Tibial artery (tissue), 4 donors: ENCODE measurements at regions not wholly inside any gene's neighbourhood (a gene's known extent, or its start where the extent isn't known, plus 50 kb on each side); places are given as distances from the start of the nearest gene placed in this dataset.

Source experiments
- DNase-seq, 2 donors: peaks; one replicate each; pipeline ENCODE4 v3.0.0-alpha.2; 2019
- H3K27ac ChIP-seq, 2 donors: fragments of 200-600 bp; sonication (generic) in 1 of 2; 1 replicate in 1 of 2; 2 replicates in 1 of 2; pipeline ENCODE4 v1.5.1; 2018 to 2019; ENCODE audit warnings: mild to moderate bottlenecking in 1 of 2
- H3K27me3 ChIP-seq, 2 donors: fragments of 200-600 bp; sonication (generic) in 1 of 2; one replicate each; pipeline versions ENCODE4 v1.5.1 to v1.6.0; 2016 to 2019
- H3K36me3 ChIP-seq, 3 donors: fragments of 200-600 bp; sonication (generic) in 2 of 3; one replicate each; pipeline ENCODE4 v1.5.1; 2016 to 2019; ENCODE audit warnings: mild to moderate bottlenecking in 2 of 3
- H3K4me1 ChIP-seq, 4 donors: fragments of 200-600 bp; sonication (generic) in 2 of 4; 1 replicate in 3 of 4; 2 replicates in 1 of 4; pipeline ENCODE4 v1.5.1; 2016 to 2019
- H3K4me3 ChIP-seq, 2 donors: fragments of 200-600 bp; sonication (generic) in 1 of 2; 1 replicate in 1 of 2; 2 replicates in 1 of 2; pipeline ENCODE4 v1.5.1; 2018 to 2019; ENCODE audit warnings: mild to moderate bottlenecking in 2 of 2
- H3K9me3 ChIP-seq, 3 donors: fragments of 200-600 bp; sonication (generic) in 1 of 3; one replicate each; pipeline ENCODE4 v1.5.1; 2016 to 2019
- CTCF ChIP-seq, 2 experiments: fragments of 200-600 bp in 1 of 2; fragments of 450-650 bp in 1 of 2; IDR thresholded peaks; one replicate each; pipeline ENCODE4 v1.5.1; 2017 to 2019; ENCODE audit warnings: antibody characterized with exemption in 2 of 2, mild to moderate bottlenecking in 1 of 2, moderate library complexity in 1 of 2
- intact Hi-C: fragments of 100-400 bp; cut with DNase I; formaldehyde crosslinking; loops from one replicate; pipeline ENCODE4 v1.15.0; 2023; ENCODE audit warnings: low total_unique reads

- H3K9me3 ChIP-seq = peaks cover 0 to 7% (median 0%) of the 10 kb centered on the region in 3 donors
Observed at GRCh38 chr21:31599013-31599412, 60.5 kb upstream of the SOD1 start.

GRCh38 chr21:31597683-31598082 lies 61.8 kb upstream of the SOD1 start:
- Histone ChIP-seq H3K27me3 (peaks cover 0 to 2% of the 10 kb centered on the region in 2 donors), H3K36me3 (no peaks in the 10 kb centered on the region), H3K9me3 (peaks cover 0 to 7% (median 0%) of the 10 kb centered on the region in 3 donors), H3K4me1 (no peaks in the 10 kb centered on the region), H3K27ac (no peak overlapping the region), H3K4me3 (no peak overlapping the region)
- intact Hi-C loops = no loop called here
- no peak for DNase-seq
- TF ChIP-seq CTCF (IDR thresholded peaks at IDR 0.05) = no peak

More at GRCh38 chr21:31599013-31599412, 60.5 kb upstream of the SOD1 start:
- no peak for DNase-seq
- peaks cover 0 to 2% of the 10 kb centered on the region in 2 donors for H3K27me3 ChIP-seq
- intact Hi-C loops = no loop called here
- no peak overlapping the region for H3K27ac ChIP-seq
- H3K4me1 ChIP-seq = no peaks in the 10 kb centered on the region
- no peak overlapping the region for H3K4me3 ChIP-seq
- no peak for TF ChIP-seq CTCF (IDR thresholded peaks at IDR 0.05)
- no peaks in the 10 kb centered on the region for H3K36me3 ChIP-seq

GRCh38 chr21:31596055-31596454 lies 63.4 kb upstream of the SOD1 start:
- intact Hi-C loops = no loop called here
- H3K27me3 ChIP-seq = peaks cover 0 to 2% of the 10 kb centered on the region in 2 donors
- H3K4me1 ChIP-seq = no peaks in the 10 kb centered on the region
- no peaks in the 10 kb centered on the region for H3K36me3 ChIP-seq
- no peak for TF ChIP-seq CTCF (IDR thresholded peaks at IDR 0.05)
- DNase-seq = no peak
- peaks cover 0 to 7% (median 0%) of the 10 kb centered on the region in 3 donors for H3K9me3 ChIP-seq
- H3K27ac ChIP-seq = no peak overlapping the region
- H3K4me3 ChIP-seq = no peak overlapping the region

- no peak for DNase-seq
- Histone ChIP-seq H3K9me3 (peaks cover 0 to 7% (median 0%) of the 10 kb centered on the region in 3 donors), H3K36me3 (no peaks in the 10 kb centered on the region), H3K27me3 (peaks cover 0 to 2% of the 10 kb centered on the region in 2 donors), H3K4me1 (no peaks in the 10 kb centered on the region), H3K4me3 (no peak overlapping the region), H3K27ac (no peak overlapping the region)
- intact Hi-C loops = no loop called here
- no peak for TF ChIP-seq CTCF (IDR thresholded peaks at IDR 0.05)
Observed at GRCh38 chr21:31594726-31595125, 64.8 kb upstream of the SOD1 start.

- Histone ChIP-seq H3K27ac (no peak overlapping the region), H3K4me1 (no peaks in the 10 kb centered on the region), H3K9me3 (peaks cover 0 to 7% (median 0%) of the 10 kb centered on the region in 3 donors), H3K4me3 (no peak overlapping the region), H3K36me3 (no peaks in the 10 kb centered on the region), H3K27me3 (peaks cover 0 to 2% of the 10 kb centered on the region in 2 donors)
- TF ChIP-seq CTCF (IDR thresholded peaks at IDR 0.05) = no peak
- DNase-seq = no peak
- intact Hi-C loops = no loop called here
Observed at GRCh38 chr21:31594279-31594678, 65.2 kb upstream of the SOD1 start.
